Astrocyte (in vitro differentiated cells and primary cell): ENCODE measurements at regions not wholly inside any gene's neighbourhood (a gene's known extent, or its start where the extent isn't known, plus 50 kb on each side); places are given as distances from the start of the nearest gene placed in this dataset.

Experiments
- EZH2 ChIP-seq: IDR thresholded peaks from 2 replicates; pipeline ENCODE4 v1.6.1; 2012; ENCODE audit warnings: mild to moderate bottlenecking, low read length, inconsistent platforms; ENCODE audit not compliant: insufficient read depth
- TF ChIP-seq, protein P1 (sequence below): IDR thresholded peaks from 2 replicates; pipeline ENCODE4 v1.5.1; 2011; ENCODE audit warnings: low read depth, mild to moderate bottlenecking, inconsistent platforms, low read length, moderate library complexity; ENCODE audit not compliant: insufficient read depth

DNA sequence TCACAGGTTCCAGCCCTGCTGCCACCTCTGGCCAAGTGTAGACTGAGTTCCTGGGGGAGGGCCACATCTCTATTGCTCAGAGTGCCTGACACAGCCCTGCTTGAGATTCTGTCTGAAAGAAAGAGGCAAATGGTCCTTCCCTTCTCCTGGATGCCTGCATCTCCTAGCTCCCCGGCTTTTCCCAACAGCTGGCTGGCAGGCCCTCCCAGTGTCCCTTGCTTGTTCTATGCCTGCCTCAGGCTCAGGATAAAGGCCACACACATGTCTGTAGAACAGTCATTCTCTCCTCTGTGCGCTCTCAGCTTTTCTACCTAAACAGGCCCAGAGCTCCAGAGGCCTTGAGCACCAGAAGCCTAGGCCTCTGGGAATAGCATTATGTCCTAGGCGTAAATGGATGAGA, 343.4 kb upstream of the USP24 start:
- TF ChIP-seq, protein P1, sequence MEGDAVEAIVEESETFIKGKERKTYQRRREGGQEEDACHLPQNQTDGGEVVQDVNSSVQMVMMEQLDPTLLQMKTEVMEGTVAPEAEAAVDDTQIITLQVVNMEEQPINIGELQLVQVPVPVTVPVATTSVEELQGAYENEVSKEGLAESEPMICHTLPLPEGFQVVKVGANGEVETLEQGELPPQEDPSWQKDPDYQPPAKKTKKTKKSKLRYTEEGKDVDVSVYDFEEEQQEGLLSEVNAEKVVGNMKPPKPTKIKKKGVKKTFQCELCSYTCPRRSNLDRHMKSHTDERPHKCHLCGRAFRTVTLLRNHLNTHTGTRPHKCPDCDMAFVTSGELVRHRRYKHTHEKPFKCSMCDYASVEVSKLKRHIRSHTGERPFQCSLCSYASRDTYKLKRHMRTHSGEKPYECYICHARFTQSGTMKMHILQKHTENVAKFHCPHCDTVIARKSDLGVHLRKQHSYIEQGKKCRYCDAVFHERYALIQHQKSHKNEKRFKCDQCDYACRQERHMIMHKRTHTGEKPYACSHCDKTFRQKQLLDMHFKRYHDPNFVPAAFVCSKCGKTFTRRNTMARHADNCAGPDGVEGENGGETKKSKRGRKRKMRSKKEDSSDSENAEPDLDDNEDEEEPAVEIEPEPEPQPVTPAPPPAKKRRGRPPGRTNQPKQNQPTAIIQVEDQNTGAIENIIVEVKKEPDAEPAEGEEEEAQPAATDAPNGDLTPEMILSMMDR, result no peak
- no peak for TF ChIP-seq EZH2
